A549 (cell line): ENCODE measurements at regions not wholly inside any gene's neighbourhood (a gene's known extent, or its start where the extent isn't known, plus 50 kb on each side); places are given as distances from the start of the nearest gene placed in this dataset.
A peak's percentile ranks its signal among the peaks of the same experiment; 100 is the strongest.

Source experiments
- ATAC-seq, 2 experiments: fragments of 200-7000 bp in 1 of 2; fragments of >200 bp in 1 of 2; cut with Nextera tagmentation in 1 of 2; cut with Tn5 transposase in 1 of 2; 3 replicates each; pipeline versions ENCODE4 v1.8.0 to v1.9.1; 2018 to 2020; ENCODE audit warnings: mild to moderate bottlenecking in 1 of 2, moderate library complexity in 1 of 2
- CTCF ChIA-PET: fragments of 300-600 bp; sonication (Branson Sonifier 250); formaldehyde crosslinking; extraction: SDS; loops from one replicate; lab custom pipeline; 2021; ENCODE audit warnings: antibody characterized with exemption, inconsistent platforms; lab: Yijun Ruan, JAX
- POLR2A ChIA-PET: fragments of 350-600 bp; formaldehyde crosslinking; extraction: SDS; loops from one replicate; lab custom pipeline; 2021; ENCODE audit warnings: antibody characterized with exemption, inconsistent platforms; lab: Yijun Ruan, JAX
- DNase-seq, 2 experiments: peaks; one replicate each; pipeline versions ENCODE4 v3.0.0 to v3.0.0-alpha.2; 2011 to 2016; ENCODE audit warnings: low read depth in 1 of 2, low spot score in 1 of 2
- FAIRE-seq: peaks from 2 replicates; lab custom pipeline; 2011; peaks lifted over from hg19 to GRCh38; lab: Jason Lieb, UNC
- H3K27ac ChIP-seq, 2 experiments: fragments of >200 bp; sonication (Bioruptor Twin); formaldehyde crosslinking; 3 replicates each; pipeline ENCODE4 v1.5.1; 2016 to 2017
- H3K4me1 ChIP-seq: fragments of >200 bp; sonication (Bioruptor Twin); formaldehyde crosslinking; 3 replicates; pipeline ENCODE4 v1.6.1; 2016
- H3K4me2 ChIP-seq: fragments of >200 bp; sonication (Bioruptor Twin); formaldehyde crosslinking; 3 replicates; pipeline ENCODE4 v1.6.1; 2016
- H3K4me3 ChIP-seq: fragments of >200 bp; sonication (Bioruptor Twin); formaldehyde crosslinking; 3 replicates; pipeline ENCODE4 v1.5.1; 2016
- H3K9me3 ChIP-seq: fragments of >200 bp; sonication (Bioruptor Twin); formaldehyde crosslinking; 3 replicates; pipeline ENCODE4 v1.6.1; 2016
- ATOH8 ChIP-seq: fragments of 250-450 bp; sonication (Bioruptor Pico); IDR thresholded peaks from 2 replicates; pipeline ENCODE4 v1.5.0; 2020; ENCODE audit warnings: low read depth, mild to moderate bottlenecking, moderate library complexity
- CBX8 ChIP-seq: fragments of 200-600 bp; sonication (generic); IDR thresholded peaks from 2 replicates; pipeline ENCODE4 v1.6.1; 2016
- CEBPB ChIP-seq, 2 experiments: fragments of >200 bp in 1 of 2; sonication (Bioruptor Twin) in 1 of 2; formaldehyde crosslinking in 1 of 2; IDR thresholded peaks; 2 replicates each; pipeline ENCODE4 v1.6.1; 2012 to 2016
- CHD4 ChIP-seq: fragments of 200-600 bp; sonication (generic); IDR thresholded peaks from 2 replicates; pipeline ENCODE4 v1.6.1; 2016; ENCODE audit warnings: antibody characterized with exemption, mild to moderate bottlenecking, borderline replicate concordance
- EHF ChIP-seq: fragments of 250-450 bp; sonication (Bioruptor Pico); IDR thresholded peaks from 2 replicates; pipeline ENCODE4 v1.5.0; 2020; ENCODE audit warnings: mild to moderate bottlenecking
- FOXS1 ChIP-seq: fragments of 250-450 bp; sonication (Bioruptor Pico); IDR thresholded peaks from 2 replicates; pipeline ENCODE4 v1.5.0; 2020; ENCODE audit warnings: mild to moderate bottlenecking, moderate library complexity
- GATA3 ChIP-seq: IDR thresholded peaks from 2 replicates; pipeline ENCODE4 v1.6.1; 2012; ENCODE audit warnings: borderline replicate concordance
- HDAC2 ChIP-seq: fragments of 200-600 bp; sonication (generic); IDR thresholded peaks from 2 replicates; pipeline ENCODE4 v1.6.1; 2016
- JUN ChIP-seq, 2 experiments: fragments of >200 bp; sonication (Bioruptor Twin); formaldehyde crosslinking; IDR thresholded peaks; 2 replicates in 1 of 2; 3 replicates in 1 of 2; pipeline ENCODE4 v1.6.1; 2016 to 2017
- JUNB ChIP-seq: fragments of >200 bp; sonication (Bioruptor Twin); formaldehyde crosslinking; IDR thresholded peaks from 2 replicates; pipeline ENCODE4 v1.6.1; 2016
- KDM1A ChIP-seq: fragments of 200-600 bp; sonication (generic); IDR thresholded peaks from 2 replicates; pipeline ENCODE4 v1.6.1; 2016; ENCODE audit warnings: low read depth, mild to moderate bottlenecking
- KDM5A ChIP-seq: fragments of 200-600 bp; sonication (generic); IDR thresholded peaks from 2 replicates; pipeline ENCODE4 v1.6.1; 2016; ENCODE audit warnings: antibody characterized with exemption, mild to moderate bottlenecking
- MAZ ChIP-seq: fragments of 150-350 bp; IDR thresholded peaks from 2 replicates; pipeline ENCODE4 v1.6.1; 2014; ENCODE audit warnings: antibody characterized with exemption, low read depth, low read length, borderline replicate concordance
- MYC ChIP-seq: IDR thresholded peaks from 2 replicates; pipeline ENCODE4 v1.6.1; 2012; ENCODE audit warnings: mild to moderate bottlenecking, inconsistent platforms, low read length, improper control_type of control experiment, borderline replicate concordance
- NR3C1 ChIP-seq: fragments of >200 bp; sonication (Bioruptor Twin); formaldehyde crosslinking; IDR thresholded peaks from 3 replicates; pipeline ENCODE4 v1.6.1; 2017
- PHF8 ChIP-seq: fragments of 200-600 bp; sonication (generic); IDR thresholded peaks from 2 replicates; pipeline ENCODE4 v1.6.1; 2016; ENCODE audit warnings: low read depth, mild to moderate bottlenecking, antibody characterized with exemption, moderate library complexity, borderline replicate concordance
- POLR2AphosphoS2 ChIP-seq: conservative IDR thresholded peaks from 2 replicates; pipeline ENCODE4 v1.6.1; 2012; ENCODE audit warnings: low read length, improper control_type of control experiment, inconsistent platforms
- RAD21 ChIP-seq, 2 experiments: fragments of >200 bp in 1 of 2; sonication (Bioruptor Twin) in 1 of 2; formaldehyde crosslinking in 1 of 2; IDR thresholded peaks in 1 of 2; conservative IDR thresholded peaks in 1 of 2; 2 replicates in 1 of 2; 3 replicates in 1 of 2; pipeline ENCODE4 v1.6.1; 2012 to 2018; ENCODE audit warnings: inconsistent platforms in 1 of 2
- RCOR1 ChIP-seq: fragments of 150-350 bp; IDR thresholded peaks from 2 replicates; pipeline ENCODE4 v1.6.1; 2014; ENCODE audit warnings: antibody characterized with exemption, low read length, low read depth
- RNF2 ChIP-seq: fragments of 200-600 bp; sonication (generic); IDR thresholded peaks from 2 replicates; pipeline ENCODE4 v1.6.1; 2016; ENCODE audit warnings: low read depth, mild to moderate bottlenecking, antibody characterized with exemption, moderate library complexity, borderline replicate concordance
- SREBF2 ChIP-seq: fragments of 450-650 bp; IDR thresholded peaks from 2 replicates; pipeline ENCODE4 v1.6.1; 2014; ENCODE audit warnings: mild to moderate bottlenecking, moderate library complexity
- TFCP2L1 ChIP-seq: fragments of 250-450 bp; sonication (Bioruptor Pico); IDR thresholded peaks from 2 replicates; pipeline ENCODE4 v1.5.0; 2021; ENCODE audit warnings: mild to moderate bottlenecking
- ZC3H11A ChIP-seq: fragments of 450-650 bp; IDR thresholded peaks from 2 replicates; pipeline ENCODE4 v1.6.1; 2014; ENCODE audit warnings: antibody characterized with exemption, mild to moderate bottlenecking
- ZFP36 ChIP-seq: fragments of 450-650 bp; IDR thresholded peaks from 2 replicates; pipeline ENCODE4 v1.6.1; 2014; ENCODE audit warnings: borderline replicate concordance; ENCODE audit not compliant: partially characterized antibody
- ZNF302 ChIP-seq: fragments of 250-450 bp; sonication (Bioruptor Pico); IDR thresholded peaks from 2 replicates; pipeline ENCODE4 v1.9.0; 2021; ENCODE audit warnings: inconsistent platforms, mild to moderate bottlenecking, moderate library complexity
- ZSCAN20 ChIP-seq: fragments of 250-450 bp; sonication (Bioruptor Pico); IDR thresholded peaks from 2 replicates; pipeline ENCODE4 v1.8.0; 2022; ENCODE audit warnings: mild to moderate bottlenecking, moderate library complexity
- WGBS: methylation state at CpG from one replicate; pipeline ENCODE4 v1.1.6; 2017; ENCODE audit errors: missing lambda C conversion rate; 5-methylcytosine and 5-hydroxymethylcytosine counted together
- TF ChIP-seq, protein P1 (sequence below): fragments of 450-650 bp; IDR thresholded peaks from 2 replicates; pipeline ENCODE4 v1.6.1; 2014; ENCODE audit warnings: antibody characterized with exemption
- TF ChIP-seq, protein P2 (sequence below): fragments of 250-450 bp; sonication (Bioruptor Pico); IDR thresholded peaks from 2 replicates; pipeline ENCODE4 v1.5.0; 2021; ENCODE audit warnings: mild to moderate bottlenecking, moderate library complexity, borderline replicate concordance
- TF ChIP-seq, protein P3 (sequence below): fragments of >200 bp; sonication (Bioruptor Twin); formaldehyde crosslinking; IDR thresholded peaks from 3 replicates; pipeline ENCODE4 v1.5.1; 2016

GRCh38 chrY:19262310-19262709, 482.2 kb downstream of the KDM5D start:
- no peak for ATAC-seq
- 0 out of 5 replicates have a peak, but pooled peaks have one; percentile 8 to 11 for TF ChIP-seq RAD21 (conservative IDR thresholded peaks at IDR 0.05 in 1 of 2, IDR thresholded peaks at IDR 0.05 in 1 of 2)
- TF ChIP-seq EHF (CRISPR knock-in tag): no peak
- POLR2A ChIA-PET: no interaction called here
- no peak overlapping the region for H3K27ac ChIP-seq
- CTCF ChIA-PET: no interaction called here
- 16% methylated on average over 2 of the region's 2 CpGs for WGBS
- no peaks in the 10 kb centered on the region; the same call in 2 of the 3 replicates for H3K4me1 ChIP-seq
- no peak overlapping the region for H3K4me2 ChIP-seq
- DNase-seq: no peak
- no peaks in the 10 kb centered on the region for H3K9me3 ChIP-seq
- no peak for FAIRE-seq
- H3K4me3 ChIP-seq: no peak overlapping the region

DNA sequence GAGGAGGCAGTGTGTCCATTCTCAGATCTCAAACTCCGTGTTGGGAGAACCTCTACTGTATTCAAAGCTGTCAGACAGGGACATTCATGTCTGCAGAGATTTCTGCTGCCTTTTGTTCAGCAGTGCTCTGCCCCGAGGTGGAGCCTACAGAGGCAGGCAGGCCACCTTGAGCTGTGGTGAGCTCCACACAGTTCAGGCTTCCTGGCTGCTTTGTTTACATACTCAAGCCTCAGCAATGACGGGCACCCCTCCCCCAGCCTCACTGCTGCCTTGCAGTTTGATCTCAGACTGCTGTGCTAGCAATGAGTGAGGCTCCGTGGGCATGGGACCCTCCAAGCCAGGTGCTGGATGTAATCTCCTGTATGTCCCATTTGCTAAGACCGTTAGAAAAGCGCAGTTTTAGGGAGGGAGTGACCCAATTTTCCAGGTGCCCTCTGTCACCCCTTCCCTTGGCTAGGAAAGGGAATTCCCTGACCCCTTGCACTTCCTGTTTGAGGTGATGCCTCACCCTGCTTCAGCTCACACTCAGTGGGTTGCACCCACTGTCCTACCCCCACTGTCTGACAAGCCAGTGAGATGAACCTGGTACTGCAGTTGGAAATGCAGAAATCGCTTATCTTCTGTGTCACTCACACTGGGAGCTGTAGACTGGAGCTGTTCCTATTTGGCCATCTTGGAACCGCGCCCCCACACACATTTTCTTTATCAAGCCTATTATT, 458.9 kb upstream of the HSFY2 start:
- Histone ChIP-seq H3K27ac (no peak overlapping the region), H3K4me3 (no peak overlapping the region), H3K4me1 (no peaks in the 10 kb centered on the region), H3K9me3 (no peaks in the 10 kb centered on the region), H3K4me2 (no peak overlapping the region)
- FAIRE-seq (no peak), DNase-seq (peak in 1 of 2 experiments; percentile 7), ATAC-seq (no peak)
- TF ChIP-seq PHF8 (no peak), ZC3H11A (no peak), ZSCAN20 (CRISPR knock-in tag) (no peak), KDM1A (no peak), CHD4 (no peak), RNF2 (no peak), JUN (IDR thresholded peaks at IDR 0.05) (no peak), CBX8 (no peak), RAD21 (conservative IDR thresholded peaks at IDR 0.05 in 1 of 2, IDR thresholded peaks at IDR 0.05 in 1 of 2) (no peak), JUNB (no peak), MYC (no peak), ATOH8 (CRISPR knock-in tag) (no peak)
- TF ChIP-seq, protein P1, sequence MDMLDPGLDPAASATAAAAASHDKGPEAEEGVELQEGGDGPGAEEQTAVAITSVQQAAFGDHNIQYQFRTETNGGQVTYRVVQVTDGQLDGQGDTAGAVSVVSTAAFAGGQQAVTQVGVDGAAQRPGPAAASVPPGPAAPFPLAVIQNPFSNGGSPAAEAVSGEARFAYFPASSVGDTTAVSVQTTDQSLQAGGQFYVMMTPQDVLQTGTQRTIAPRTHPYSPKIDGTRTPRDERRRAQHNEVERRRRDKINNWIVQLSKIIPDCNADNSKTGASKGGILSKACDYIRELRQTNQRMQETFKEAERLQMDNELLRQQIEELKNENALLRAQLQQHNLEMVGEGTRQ: no peak
- CTCF ChIA-PET: no interaction called here
- POLR2A ChIA-PET: no interaction called here
- 26% methylated on average over 6 of the region's 9 CpGs for WGBS

- 40% methylated on average over 1 of the region's 1 CpG for WGBS
- Histone ChIP-seq H3K4me2 (no peak overlapping the region), H3K27ac (no peak overlapping the region), H3K4me1 (no peaks in the 10 kb centered on the region), H3K9me3 (no peaks in the 10 kb centered on the region), H3K4me3 (no peak overlapping the region)
- ChIA-PET CTCF (no interaction called here), POLR2A (no interaction called here)
- DNase-seq (no peak), FAIRE-seq (no peak), ATAC-seq (no peak)
- TF ChIP-seq ZNF302 (CRISPR knock-in tag) (no peak), NR3C1 (no peak), RNF2 (no peak), GATA3 (no peak), EHF (CRISPR knock-in tag) (no peak), CEBPB (IDR thresholded peaks at IDR 0.05) (no peak), ZFP36 (no peak), RCOR1 (no peak), FOXS1 (CRISPR knock-in tag) (no peak), HDAC2 (no peak), ATOH8 (CRISPR knock-in tag) (no peak), POLR2AphosphoS2 (no peak), SREBF2 (no peak), KDM5A (no peak), CBX8 (no peak), TFCP2L1 (no peak), JUN (IDR thresholded peaks at IDR 0.05) (no peak), MAZ (no peak)
- TF ChIP-seq, protein P2, sequence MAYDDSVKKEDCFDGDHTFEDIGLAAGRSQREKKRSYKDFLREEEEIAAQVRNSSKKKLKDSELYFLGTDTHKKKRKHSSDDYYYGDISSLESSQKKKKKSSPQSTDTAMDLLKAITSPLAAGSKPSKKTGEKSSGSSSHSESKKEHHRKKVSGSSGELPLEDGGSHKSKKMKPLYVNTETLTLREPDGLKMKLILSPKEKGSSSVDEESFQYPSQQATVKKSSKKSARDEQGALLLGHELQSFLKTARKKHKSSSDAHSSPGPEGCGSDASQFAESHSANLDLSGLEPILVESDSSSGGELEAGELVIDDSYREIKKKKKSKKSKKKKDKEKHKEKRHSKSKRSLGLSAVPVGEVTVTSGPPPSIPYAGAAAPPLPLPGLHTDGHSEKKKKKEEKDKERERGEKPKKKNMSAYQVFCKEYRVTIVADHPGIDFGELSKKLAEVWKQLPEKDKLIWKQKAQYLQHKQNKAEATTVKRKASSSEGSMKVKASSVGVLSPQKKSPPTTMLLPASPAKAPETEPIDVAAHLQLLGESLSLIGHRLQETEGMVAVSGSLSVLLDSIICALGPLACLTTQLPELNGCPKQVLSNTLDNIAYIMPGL: no peak
- TF ChIP-seq, protein P3, sequence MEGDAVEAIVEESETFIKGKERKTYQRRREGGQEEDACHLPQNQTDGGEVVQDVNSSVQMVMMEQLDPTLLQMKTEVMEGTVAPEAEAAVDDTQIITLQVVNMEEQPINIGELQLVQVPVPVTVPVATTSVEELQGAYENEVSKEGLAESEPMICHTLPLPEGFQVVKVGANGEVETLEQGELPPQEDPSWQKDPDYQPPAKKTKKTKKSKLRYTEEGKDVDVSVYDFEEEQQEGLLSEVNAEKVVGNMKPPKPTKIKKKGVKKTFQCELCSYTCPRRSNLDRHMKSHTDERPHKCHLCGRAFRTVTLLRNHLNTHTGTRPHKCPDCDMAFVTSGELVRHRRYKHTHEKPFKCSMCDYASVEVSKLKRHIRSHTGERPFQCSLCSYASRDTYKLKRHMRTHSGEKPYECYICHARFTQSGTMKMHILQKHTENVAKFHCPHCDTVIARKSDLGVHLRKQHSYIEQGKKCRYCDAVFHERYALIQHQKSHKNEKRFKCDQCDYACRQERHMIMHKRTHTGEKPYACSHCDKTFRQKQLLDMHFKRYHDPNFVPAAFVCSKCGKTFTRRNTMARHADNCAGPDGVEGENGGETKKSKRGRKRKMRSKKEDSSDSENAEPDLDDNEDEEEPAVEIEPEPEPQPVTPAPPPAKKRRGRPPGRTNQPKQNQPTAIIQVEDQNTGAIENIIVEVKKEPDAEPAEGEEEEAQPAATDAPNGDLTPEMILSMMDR: no peak
Measured at GRCh38 chrY:19220784-19221183, 447.2 kb upstream of the HSFY2 start.
